IgD-negative memory B cell (primary cell): ENCODE measurements at regions not wholly inside any gene's neighbourhood (a gene's known extent, or its start where the extent isn't known, plus 50 kb on each side); places are given as distances from the start of the nearest gene placed in this dataset.
"Not testable (repeated sequence)": the region's sequence is repeated elsewhere in the genome, so short reads cannot be mapped to it uniquely, and the experiment has no call there.

Experiments
- H3K27ac Mint-ChIP-seq, 3 donors: one replicate each; pipeline ENCODE4 v1.8.0; 2020 to 2022; ENCODE audit warnings: mild to moderate bottlenecking in 3 of 3, mixed read lengths in 3 of 3, moderate library complexity in 1 of 3
- H3K27me3 Mint-ChIP-seq: one replicate; pipeline ENCODE4 v1.8.0; 2021; ENCODE audit warnings: mixed read lengths
- H3K36me3 Mint-ChIP-seq: one replicate; pipeline ENCODE4 v1.8.0; 2020; ENCODE audit warnings: mild to moderate bottlenecking, mixed read lengths
- H3K4me1 Mint-ChIP-seq, 3 donors: one replicate each; pipeline ENCODE4 v1.8.0; 2020 to 2022; ENCODE audit warnings: mixed read lengths in 3 of 3, mild to moderate bottlenecking in 1 of 3
- H3K4me3 Mint-ChIP-seq, 4 donors: one replicate each; pipeline ENCODE4 v1.8.0; 2020 to 2022; ENCODE audit warnings: mild to moderate bottlenecking in 4 of 4, mixed read lengths in 4 of 4, moderate library complexity in 3 of 4
- H3K9me3 Mint-ChIP-seq, 3 donors: one replicate each; pipeline ENCODE4 v1.8.0; 2020 to 2021; ENCODE audit warnings: mixed read lengths in 3 of 3, mild to moderate bottlenecking in 1 of 3

- no peak overlapping the region for H3K4me3 Mint-ChIP-seq
- peaks cover 2 to 9% (median 3%) of the 10 kb centered on the region in 3 donors for H3K9me3 Mint-ChIP-seq
- no peaks in the 10 kb centered on the region for H3K36me3 Mint-ChIP-seq
- H3K27ac Mint-ChIP-seq = no peak overlapping the region
- no peaks in the 10 kb centered on the region for H3K27me3 Mint-ChIP-seq
- peaks cover 0 to 2% (median 0%) of the 10 kb centered on the region in 3 donors for H3K4me1 Mint-ChIP-seq
Measured at GRCh38 chr7:42720991-42721796, 190.7 kb downstream of the C7orf25 start.

- Mint-ChIP-seq H3K27ac (no peak overlapping the region), H3K9me3 (peaks cover 2 to 9% (median 3%) of the 10 kb centered on the region in 3 donors), H3K4me3 (no peak overlapping the region), H3K36me3 (no peaks in the 10 kb centered on the region), H3K27me3 (peaks cover 2% of the 10 kb centered on the region), H3K4me1 (peaks cover 0 to 2% (median 0%) of the 10 kb centered on the region in 3 donors)
Measured at GRCh38 chr7:42720012-42720411, 191.9 kb downstream of the C7orf25 start.

- not testable (repeated sequence) for H3K4me3 Mint-ChIP-seq, H3K27me3 Mint-ChIP-seq, H3K36me3 Mint-ChIP-seq, H3K4me1 Mint-ChIP-seq, H3K27ac Mint-ChIP-seq
- peaks cover 2 to 11% (median 3%) of the 10 kb centered on the region in 3 donors for H3K9me3 Mint-ChIP-seq
Measured at GRCh38 chr7:42718466-42718865, 193.4 kb downstream of the C7orf25 start.

GRCh38 chr7:42714356-42714755 lies 197.5 kb downstream of the C7orf25 start:
- Mint-ChIP-seq H3K27me3 (peaks cover 2% of the 10 kb centered on the region), H3K4me1 (no peaks in the 10 kb centered on the region), H3K36me3 (no peaks in the 10 kb centered on the region), H3K9me3 (peaks cover 2 to 13% (median 3%) of the 10 kb centered on the region in 3 donors), H3K27ac (no peak overlapping the region), H3K4me3 (no peak overlapping the region)

- no peaks in the 10 kb centered on the region for H3K27me3 Mint-ChIP-seq
- no peak overlapping the region for H3K4me3 Mint-ChIP-seq
- H3K27ac Mint-ChIP-seq = no peak overlapping the region
- H3K9me3 Mint-ChIP-seq = peaks cover 0 to 8% (median 3%) of the 10 kb centered on the region in 3 donors
- no peaks in the 10 kb centered on the region for H3K4me1 Mint-ChIP-seq
- no peaks in the 10 kb centered on the region for H3K36me3 Mint-ChIP-seq
Measured at GRCh38 chr7:42709284-42709683, 202.6 kb downstream of the C7orf25 start.

GRCh38 chr7:42704710-42705109 lies 207.2 kb downstream of the C7orf25 start:
- no peak overlapping the region for H3K4me3 Mint-ChIP-seq
- no peaks in the 10 kb centered on the region for H3K36me3 Mint-ChIP-seq
- H3K4me1 Mint-ChIP-seq = no peaks in the 10 kb centered on the region
- H3K27me3 Mint-ChIP-seq = peaks cover 2% of the 10 kb centered on the region
- no peak overlapping the region for H3K27ac Mint-ChIP-seq
- H3K9me3 Mint-ChIP-seq = peaks cover 2 to 4% (median 3%) of the 10 kb centered on the region in 3 donors

- Mint-ChIP-seq H3K27me3 (peaks cover 2% of the 10 kb centered on the region), H3K4me3 (no peak overlapping the region), H3K4me1 (no peaks in the 10 kb centered on the region), H3K27ac (no peak overlapping the region), H3K9me3 (peaks cover 2 to 3% (median 3%) of the 10 kb centered on the region in 3 donors), H3K36me3 (no peaks in the 10 kb centered on the region)
Measured at GRCh38 chr7:42702647-42703046, 209.2 kb downstream of the C7orf25 start.

- Mint-ChIP-seq H3K9me3 (peaks cover 0 to 2% (median 2%) of the 10 kb centered on the region in 3 donors), H3K4me1 (no peaks in the 10 kb centered on the region), H3K36me3 (no peaks in the 10 kb centered on the region), H3K27me3 (peaks cover 2% of the 10 kb centered on the region), H3K27ac (no peak overlapping the region), H3K4me3 (no peak overlapping the region)
Measured at GRCh38 chr7:42700406-42701327, 211.2 kb downstream of the C7orf25 start.

GRCh38 chr7:42699380-42700178 lies 212.3 kb downstream of the C7orf25 start:
- H3K27me3 Mint-ChIP-seq = peaks cover 2% of the 10 kb centered on the region
- H3K36me3 Mint-ChIP-seq = no peaks in the 10 kb centered on the region
- H3K9me3 Mint-ChIP-seq = peaks cover 0 to 2% (median 0%) of the 10 kb centered on the region in 3 donors
- no peaks in the 10 kb centered on the region for H3K4me1 Mint-ChIP-seq
- no peak overlapping the region for H3K4me3 Mint-ChIP-seq
- H3K27ac Mint-ChIP-seq = no peak overlapping the region

- Mint-ChIP-seq H3K36me3 (no peaks in the 10 kb centered on the region), H3K4me1 (no peaks in the 10 kb centered on the region), H3K4me3 (no peak overlapping the region), H3K27me3 (peaks cover 3% of the 10 kb centered on the region), H3K9me3 (peaks cover 0 to 2% (median 0%) of the 10 kb centered on the region in 3 donors), H3K27ac (no peak overlapping the region)
Measured at GRCh38 chr7:42698600-42699374, 213.1 kb downstream of the C7orf25 start.

GRCh38 chr7:42694894-42695507 lies 216.9 kb downstream of the C7orf25 start:
- H3K27ac Mint-ChIP-seq = no peak overlapping the region
- H3K9me3 Mint-ChIP-seq = no peaks in the 10 kb centered on the region
- no peaks in the 10 kb centered on the region for H3K4me1 Mint-ChIP-seq
- H3K27me3 Mint-ChIP-seq = peaks cover 1% of the 10 kb centered on the region
- no peak overlapping the region for H3K4me3 Mint-ChIP-seq
- H3K36me3 Mint-ChIP-seq = no peaks in the 10 kb centered on the region

GRCh38 chr7:42693722-42694121 lies 218.1 kb downstream of the C7orf25 start:
- Mint-ChIP-seq H3K4me1 (no peaks in the 10 kb centered on the region), H3K9me3 (peaks cover 0 to 2% (median 0%) of the 10 kb centered on the region in 3 donors), H3K27ac (no peak overlapping the region), H3K27me3 (peaks cover 1% of the 10 kb centered on the region), H3K4me3 (no peak overlapping the region), H3K36me3 (no peaks in the 10 kb centered on the region)

- Mint-ChIP-seq H3K36me3 (no peaks in the 10 kb centered on the region), H3K9me3 (peaks cover 0 to 2% (median 0%) of the 10 kb centered on the region in 3 donors), H3K27me3 (peaks cover 1% of the 10 kb centered on the region), H3K4me1 (no peaks in the 10 kb centered on the region), H3K4me3 (no peak overlapping the region), H3K27ac (no peak overlapping the region)
Measured at GRCh38 chr7:42692621-42693020, 219.2 kb downstream of the C7orf25 start.
